K562 (cell line): ENCODE measurements at regions not wholly inside any gene's neighbourhood (a gene's known extent, or its start where the extent isn't known, plus 50 kb on each side); places are given as distances from the start of the nearest gene placed in this dataset.

Experiments used
- ATAC-seq: fragments of 200-7000 bp; cut with Tn5 transposase; 3 replicates; pipeline ENCODE4 v1.9.1; 2020; ENCODE audit warnings: moderate library complexity
- BruUV-seq: library from RNA; stranded (reverse); fragments of 400-500 nt; replicated peaks from 2 replicates; lab custom pipeline; 2021; lab: Mats Ljungman, UMichigan
- CTCF ChIA-PET: fragments of 300-600 bp; formaldehyde crosslinking; extraction: SDS; loops from one replicate; lab custom pipeline; 2021; ENCODE audit warnings: low intra/inter-chr PET ratio; lab: Yijun Ruan, JAX
- POLR2A ChIA-PET: fragments of 300-600, 350-650 bp; sonication (Branson Sonifier 250); formaldehyde crosslinking; extraction: SDS; loops from one replicate; lab custom pipeline; 2021; ENCODE audit warnings: antibody characterized with exemption, inconsistent platforms; lab: Yijun Ruan, JAX
- DNase-seq, 4 experiments: peaks; one replicate each; pipeline versions ENCODE4 v3.0.0 to v3.0.0-alpha.2; 2011 to 2018; ENCODE audit warnings: low spot score in 3 of 4, mixed read lengths in 3 of 4; ENCODE audit errors: extremely low read depth in 1 of 4
- FAIRE-seq: peaks from 2 replicates; lab custom pipeline; 2011; peaks lifted over from hg19 to GRCh38; lab: Jason Lieb, UNC
- H2AFZ ChIP-seq: 2 replicates; pipeline ENCODE4 v1.6.0; 2011; ENCODE audit warnings: low read depth, low read length, control low read depth, inconsistent platforms
- H3K27ac ChIP-seq: fragments of 200-600 bp; 3 replicates; pipeline ENCODE4 v1.8.0; 2011; ENCODE audit warnings: low read depth, mild to moderate bottlenecking, control low read depth, inconsistent platforms, low read length, moderate library complexity, mixed read lengths; ENCODE audit errors: extremely low read depth
- H3K27me3 ChIP-seq, 2 experiments: fragments of 300-600 bp in 1 of 2; 2 replicates in 1 of 2; 3 replicates in 1 of 2; pipeline versions ENCODE4 v1.6.0 to v1.8.0; 2011; ENCODE audit warnings: inconsistent platforms in 2 of 2, low read length in 2 of 2, mild to moderate bottlenecking in 1 of 2, mixed read lengths in 1 of 2, moderate library complexity in 1 of 2; ENCODE audit not compliant: control insufficient read depth in 2 of 2, insufficient read depth in 2 of 2
- H3K36me3 ChIP-seq: fragments of 300-600 bp; 3 replicates; pipeline ENCODE4 v1.8.0; 2011; ENCODE audit warnings: mild to moderate bottlenecking, low read length, inconsistent platforms; ENCODE audit not compliant: control insufficient read depth, insufficient read depth
- H3K4me1 ChIP-seq, 2 experiments: fragments of 200-600 bp in 1 of 2; replicated peaks in 1 of 2; 2 replicates in 1 of 2; 3 replicates in 1 of 2; pipeline versions ENCODE4 v1.5.1 to v1.8.0; 2011; ENCODE audit warnings: inconsistent platforms in 2 of 2, low read length in 2 of 2, mild to moderate bottlenecking in 1 of 2, mixed read lengths in 1 of 2, moderate library complexity in 1 of 2; ENCODE audit not compliant: control insufficient read depth in 2 of 2, insufficient read depth in 2 of 2
- H3K4me2 ChIP-seq: 2 replicates; pipeline ENCODE4 v1.6.1; 2011; ENCODE audit warnings: low read length, control low read depth, inconsistent platforms, mixed read lengths; ENCODE audit not compliant: insufficient read depth
- H3K4me3 ChIP-seq: fragments of 200-600 bp; sonication (generic), shearing (Covaris generic); 2 replicates; pipeline ENCODE4 v1.5.1; 2016; ENCODE audit warnings: control low read depth, inconsistent platforms
- H3K79me2 ChIP-seq: fragments of 200-600 bp; 3 replicates; pipeline ENCODE4 v1.8.0; 2011; ENCODE audit warnings: low read length, inconsistent platforms; ENCODE audit not compliant: control insufficient read depth, insufficient read depth
- H3K9ac ChIP-seq, 2 experiments: 2 replicates each; pipeline versions ENCODE4 v1.6.0 to v1.6.1; 2011; ENCODE audit warnings: low read depth in 2 of 2, low read length in 2 of 2, control low read depth in 1 of 2, inconsistent platforms in 1 of 2, mild to moderate bottlenecking in 1 of 2, mixed read lengths in 1 of 2; ENCODE audit not compliant: insufficient read depth in 1 of 2
- H3K9me1 ChIP-seq: one replicate; pipeline ENCODE4 v1.6.0; 2011; ENCODE audit warnings: inconsistent platforms, mild to moderate bottlenecking, low read length, moderate library complexity; ENCODE audit not compliant: control insufficient read depth, insufficient read depth
- H3K9me3 ChIP-seq: replicated peaks from 2 replicates; pipeline ENCODE4 v1.5.1; 2011; ENCODE audit warnings: low read depth, low read length, inconsistent platforms; ENCODE audit not compliant: control insufficient read depth, insufficient read depth
- H4K20me1 ChIP-seq: replicated peaks from 2 replicates; pipeline ENCODE4 v1.6.1; 2011; ENCODE audit warnings: low read length, inconsistent platforms, mixed read lengths; ENCODE audit not compliant: control insufficient read depth, insufficient read depth
- ATF7 ChIP-seq: fragments of 450-650 bp; IDR thresholded peaks from 2 replicates; pipeline ENCODE4 v1.7.1; 2014; ENCODE audit warnings: mild to moderate bottlenecking, moderate library complexity
- BHLHE40 ChIP-seq: IDR thresholded peaks from 2 replicates; pipeline ENCODE4 v1.6.1; 2011; ENCODE audit warnings: low read length, improper control_type of control experiment
- BRD4 ChIP-seq: fragments of 200-600 bp; sonication (generic); IDR thresholded peaks from 2 replicates; pipeline ENCODE4 v1.6.1; 2017; ENCODE audit warnings: inconsistent platforms
- GATAD2A ChIP-seq: fragments of 450-650 bp; IDR thresholded peaks from 2 replicates; pipeline ENCODE4 v1.6.1; 2017
- HNRNPH1 ChIP-seq: fragments of 200-400 bp; formaldehyde crosslinking; optimal IDR thresholded peaks from 2 replicates; pipeline ENCODE3; 2017; ENCODE audit warnings: low read depth, mild to moderate bottlenecking, low read length, moderate library complexity
- MED1 ChIP-seq: sonication (generic); formaldehyde crosslinking; IDR thresholded peaks from 2 replicates; pipeline ENCODE4 v1.8.1; 2023; ENCODE audit warnings: missing genetic modification reagents, borderline replicate concordance
- POLR2AphosphoS5 ChIP-seq: IDR thresholded peaks from 2 replicates; pipeline ENCODE4 v1.6.1; 2011; ENCODE audit warnings: mild to moderate bottlenecking, low read depth, low read length, moderate library complexity; ENCODE audit not compliant: control insufficient read depth, insufficient read depth
- TAF1 ChIP-seq: IDR thresholded peaks from 2 replicates; pipeline ENCODE4 v1.6.1; 2011; ENCODE audit warnings: mild to moderate bottlenecking, low read length, moderate library complexity; ENCODE audit not compliant: insufficient read depth, control insufficient read depth, severe bottlenecking; ENCODE audit errors: extremely low read depth
- TARDBP ChIP-seq: fragments of 450-650 bp; IDR thresholded peaks from 2 replicates; pipeline ENCODE4 v1.6.1; 2016
- TFAM ChIP-seq: fragments of 250-450 bp; sonication (Bioruptor Pico); conservative IDR thresholded peaks from 2 replicates; pipeline ENCODE4 v1.5.0; 2021; ENCODE audit warnings: mild to moderate bottlenecking, moderate library complexity
- YY1 ChIP-seq, 3 experiments: IDR thresholded peaks; 2 replicates each; pipeline ENCODE4 v1.6.1; 2011; ENCODE audit warnings: low read length in 2 of 3, mild to moderate bottlenecking in 2 of 3, moderate library complexity in 2 of 3, borderline replicate concordance in 1 of 3, control low read depth in 1 of 3, low read depth in 1 of 3; ENCODE audit not compliant: insufficient read depth in 3 of 3, insufficient replicate concordance in 2 of 3, control insufficient read depth in 1 of 3, insufficient read length in 1 of 3; ENCODE audit errors: extremely low read depth in 1 of 3
- ZNF408 ChIP-seq: fragments of 250-450 bp; sonication (Bioruptor Pico); IDR thresholded peaks from 2 replicates; pipeline ENCODE4 v1.4.0; 2020; ENCODE audit warnings: low read depth, mild to moderate bottlenecking, moderate library complexity
- ZNF41 ChIP-seq: fragments of 250-450 bp; sonication (Bioruptor Pico); conservative IDR thresholded peaks from 2 replicates; pipeline ENCODE4 v1.4.0; 2020; ENCODE audit warnings: mild to moderate bottlenecking
- ZNF668 ChIP-seq: fragments of 250-450 bp; sonication (Bioruptor Pico); IDR thresholded peaks from 2 replicates; pipeline ENCODE4 v1.8.0; 2022; ENCODE audit warnings: mild to moderate bottlenecking, inconsistent platforms
- WGBS: fragments of 100-300 bp; shearing (Covaris generic); methylation state at CpG from one replicate; pipeline ENCODE4 v1.1.6; 2016; ENCODE audit warnings: low coverage, mixed read lengths; ENCODE audit not compliant: insufficient coverage; ENCODE audit errors: missing lambda C conversion rate; 5-methylcytosine and 5-hydroxymethylcytosine counted together
- in situ Hi-C: fragments of 300-500 bp; cut with MboI; formaldehyde crosslinking; loops from 4 replicates; pipeline ENCODE4 v1.15.0; 2018; ENCODE audit warnings: inconsistent platforms, mixed read lengths
- intact Hi-C: fragments of 100-400 bp; cut with micrococcal nuclease; formaldehyde crosslinking; loops from 2 replicates; pipeline ENCODE4 v1.14.2; 2022
- TF ChIP-seq, protein P1 (sequence below), 2 experiments: fragments of 450-650 bp in 1 of 2; sonication (generic) in 1 of 2; formaldehyde crosslinking; conservative IDR thresholded peaks; 2 replicates each; pipeline versions ENCODE4 v1.4.0 to v1.8.1; 2020 to 2022; ENCODE audit warnings: mild to moderate bottlenecking in 1 of 2, missing genetic modification reagents in 1 of 2
- TF ChIP-seq, protein P2 (sequence below): fragments of 150-350 bp; IDR thresholded peaks from 2 replicates; pipeline ENCODE4 v1.6.1; 2014; ENCODE audit warnings: low read depth, mild to moderate bottlenecking, low read length, borderline replicate concordance

DNA sequence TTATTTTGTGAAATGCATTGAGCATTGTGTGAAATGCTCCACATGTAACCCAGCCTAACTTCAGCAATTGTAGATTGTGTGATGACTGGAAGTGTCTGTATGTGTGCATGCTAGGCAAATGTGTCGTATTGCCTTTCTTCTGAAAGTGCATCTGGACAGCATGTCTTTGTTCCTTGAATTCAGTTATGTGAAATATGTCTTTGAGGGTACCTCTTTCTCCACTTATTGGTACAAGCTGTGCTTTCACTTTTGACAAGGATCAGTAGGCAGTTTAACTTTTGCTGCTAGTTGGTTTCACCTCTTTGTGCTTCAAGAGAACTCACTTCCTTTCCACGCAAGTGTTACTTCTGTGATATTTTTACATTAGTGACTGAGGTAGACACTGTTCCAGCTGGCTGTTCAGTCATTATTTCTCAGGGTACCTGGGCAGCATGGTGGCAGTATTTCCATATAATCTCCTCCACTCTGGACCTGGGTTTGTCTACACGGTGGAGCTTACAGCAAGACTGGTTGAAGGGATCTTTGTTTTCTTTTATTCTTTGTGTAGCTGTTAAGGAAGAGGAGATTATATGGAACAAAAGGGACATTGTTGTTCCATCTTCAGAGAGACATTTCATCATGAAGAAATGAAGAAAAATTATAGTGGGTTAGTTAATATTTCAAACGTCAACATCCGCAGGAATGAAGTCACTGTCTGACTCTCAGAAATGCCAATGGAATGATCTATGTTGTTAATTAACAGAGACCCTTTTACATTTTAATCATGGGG lies 175.4 kb downstream of the UTRN start:
- no peaks in the 10 kb centered on the region for H3K36me3 ChIP-seq

More for the DNA sequence above, 175.4 kb downstream of the UTRN start:
- no TSS peak for BruUV-seq
- Histone ChIP-seq H3K9ac (no peak overlapping the region), H4K20me1 (no peaks in the 10 kb centered on the region), H3K79me2 (no peaks in the 10 kb centered on the region), H3K9me3 (no peaks in the 10 kb centered on the region), H3K9me1 (no peaks in the 10 kb centered on the region), H3K4me1 (no peaks in the 10 kb centered on the region), H3K4me3 (no peak overlapping the region), H3K27me3 (no peaks in the 10 kb centered on the region; a peak in 1 of 5 replicates), H3K4me2 (no peak overlapping the region), H2AFZ (no peak overlapping the region), H3K27ac (no peak overlapping the region)
- intact Hi-C loops (no loop called here), in situ Hi-C loops (no loop called here)
- ChIA-PET CTCF (no interaction called here), POLR2A (no interaction called here)
- no peak for DNase-seq
- no peak for FAIRE-seq
- TF ChIP-seq YY1 (IDR thresholded peaks at IDR 0.05; ENCODE audit: borderline replicate concordance in 1 of 3, control insufficient read depth in 1 of 3, extremely low read depth in 1 of 3, insufficient read depth in 3 of 3, insufficient read length in 1 of 3, insufficient replicate concordance in 2 of 3, low read depth in 1 of 3, low read length in 2 of 3): no peak
- no peak for TF ChIP-seq MED1
- TF ChIP-seq, protein P1, sequence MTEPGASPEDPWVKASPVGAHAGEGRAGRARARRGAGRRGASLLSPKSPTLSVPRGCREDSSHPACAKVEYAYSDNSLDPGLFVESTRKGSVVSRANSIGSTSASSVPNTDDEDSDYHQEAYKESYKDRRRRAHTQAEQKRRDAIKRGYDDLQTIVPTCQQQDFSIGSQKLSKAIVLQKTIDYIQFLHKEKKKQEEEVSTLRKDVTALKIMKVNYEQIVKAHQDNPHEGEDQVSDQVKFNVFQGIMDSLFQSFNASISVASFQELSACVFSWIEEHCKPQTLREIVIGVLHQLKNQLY (CRISPR knock-in tag; conservative IDR thresholded peaks at IDR 0.05): no peak
- no peak for TF ChIP-seq BRD4
- TF ChIP-seq BHLHE40: no peak
- TF ChIP-seq, protein P2, sequence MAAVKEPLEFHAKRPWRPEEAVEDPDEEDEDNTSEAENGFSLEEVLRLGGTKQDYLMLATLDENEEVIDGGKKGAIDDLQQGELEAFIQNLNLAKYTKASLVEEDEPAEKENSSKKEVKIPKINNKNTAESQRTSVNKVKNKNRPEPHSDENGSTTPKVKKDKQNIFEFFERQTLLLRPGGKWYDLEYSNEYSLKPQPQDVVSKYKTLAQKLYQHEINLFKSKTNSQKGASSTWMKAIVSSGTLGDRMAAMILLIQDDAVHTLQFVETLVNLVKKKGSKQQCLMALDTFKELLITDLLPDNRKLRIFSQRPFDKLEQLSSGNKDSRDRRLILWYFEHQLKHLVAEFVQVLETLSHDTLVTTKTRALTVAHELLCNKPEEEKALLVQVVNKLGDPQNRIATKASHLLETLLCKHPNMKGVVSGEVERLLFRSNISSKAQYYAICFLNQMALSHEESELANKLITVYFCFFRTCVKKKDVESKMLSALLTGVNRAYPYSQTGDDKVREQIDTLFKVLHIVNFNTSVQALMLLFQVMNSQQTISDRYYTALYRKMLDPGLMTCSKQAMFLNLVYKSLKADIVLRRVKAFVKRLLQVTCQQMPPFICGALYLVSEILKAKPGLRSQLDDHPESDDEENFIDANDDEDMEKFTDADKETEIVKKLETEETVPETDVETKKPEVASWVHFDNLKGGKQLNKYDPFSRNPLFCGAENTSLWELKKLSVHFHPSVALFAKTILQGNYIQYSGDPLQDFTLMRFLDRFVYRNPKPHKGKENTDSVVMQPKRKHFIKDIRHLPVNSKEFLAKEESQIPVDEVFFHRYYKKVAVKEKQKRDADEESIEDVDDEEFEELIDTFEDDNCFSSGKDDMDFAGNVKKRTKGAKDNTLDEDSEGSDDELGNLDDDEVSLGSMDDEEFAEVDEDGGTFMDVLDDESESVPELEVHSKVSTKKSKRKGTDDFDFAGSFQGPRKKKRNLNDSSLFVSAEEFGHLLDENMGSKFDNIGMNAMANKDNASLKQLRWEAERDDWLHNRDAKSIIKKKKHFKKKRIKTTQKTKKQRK: no peak
- no peak for TF ChIP-seq ZNF41 (CRISPR knock-in tag)
- no peak for TF ChIP-seq ATF7
- TF ChIP-seq HNRNPH1: no peak
- no peak for TF ChIP-seq POLR2AphosphoS5
- no peak for TF ChIP-seq ZNF408 (CRISPR knock-in tag)
- no peak for TF ChIP-seq ZNF668
- TF ChIP-seq GATAD2A: no peak
- TF ChIP-seq TFAM (CRISPR knock-in tag): no peak
- TF ChIP-seq TARDBP: no peak
- TF ChIP-seq TAF1: no peak
- WGBS: 13% methylated on average over 5 of the region's 5 CpGs
- ATAC-seq: no peak
